IMR-90 (cell line): ENCODE measurements at regions not wholly inside any gene's neighbourhood (a gene's known extent, or its start where the extent isn't known, plus 50 kb on each side); places are given as distances from the start of the nearest gene placed in this dataset.

Experiments used
- ATAC-seq: fragments of 200-7000 bp; cut with Tn5 transposase; 2 replicates; pipeline ENCODE4 v1.9.1; 2020; ENCODE audit warnings: low read depth, mild to moderate bottlenecking, moderate library complexity
- BruUV-seq: library from RNA; stranded (reverse); fragments of 400-500 nt; replicated peaks from 2 replicates; lab custom pipeline; 2021; lab: Mats Ljungman, UMichigan
- CTCF ChIA-PET: fragments of 300-600 bp; formaldehyde crosslinking; extraction: SDS; loops from one replicate; lab custom pipeline; 2021; ENCODE audit warnings: antibody characterized with exemption; lab: Yijun Ruan, JAX
- POLR2A ChIA-PET: fragments of 300-600 bp; sonication (Branson Sonifier 250); formaldehyde crosslinking; loops from one replicate; lab custom pipeline; 2022; ENCODE audit warnings: antibody characterized with exemption; ENCODE audit not compliant: unreplicated experiment; lab: Charles Lee
- DNase-seq: peaks from one replicate; pipeline ENCODE4 v3.0.0; 2013
- H2AFZ ChIP-seq: replicated peaks from 2 replicates; pipeline ENCODE3; 2013; ENCODE audit warnings: low read length, mild to moderate bottlenecking; ENCODE audit not compliant: poor library complexity
- H2AK5ac ChIP-seq: 2 replicates; pipeline ENCODE4 v1.6.1; 2013; ENCODE audit warnings: low read depth, low read length, inconsistent platforms
- H2AK9ac ChIP-seq: replicated peaks from 2 replicates; pipeline ENCODE3; 2013; ENCODE audit warnings: mild to moderate bottlenecking, low read depth, low read length, moderate library complexity; ENCODE audit not compliant: poor library complexity
- H2BK120ac ChIP-seq: 2 replicates; pipeline ENCODE4 v1.6.1; 2013; ENCODE audit warnings: low read depth, low read length, inconsistent platforms
- H2BK15ac ChIP-seq: 3 replicates; pipeline ENCODE4 v1.6.1; 2013; ENCODE audit warnings: low read depth, low read length, inconsistent platforms
- H2BK20ac ChIP-seq: 2 replicates; pipeline ENCODE4 v1.6.1; 2013; ENCODE audit warnings: low read depth, mild to moderate bottlenecking, inconsistent platforms, low read length, moderate library complexity
- H2BK5ac ChIP-seq: 2 replicates; pipeline ENCODE4 v1.6.1; 2013; ENCODE audit warnings: mild to moderate bottlenecking, low read depth, low read length, inconsistent platforms; ENCODE audit not compliant: poor library complexity, severe bottlenecking
- H3K14ac ChIP-seq: replicated peaks from 2 replicates; pipeline ENCODE4 v1.6.1; 2013; ENCODE audit warnings: low read depth, low read length, inconsistent platforms
- H3K18ac ChIP-seq: 2 replicates; pipeline ENCODE4 v1.6.1; 2013; ENCODE audit warnings: low read depth, low read length, control low read depth
- H3K23ac ChIP-seq: 2 replicates; pipeline ENCODE4 v1.6.1; 2013; ENCODE audit warnings: low read depth, low read length, inconsistent platforms
- H3K27ac ChIP-seq: 2 replicates; pipeline ENCODE4 v1.5.1; 2013; ENCODE audit warnings: mild to moderate bottlenecking, control low read depth, low read length; ENCODE audit not compliant: insufficient read depth
- H3K27me3 ChIP-seq: 2 replicates; pipeline ENCODE4 v1.6.1; 2013; ENCODE audit warnings: low read length; ENCODE audit not compliant: control insufficient read depth, insufficient read depth
- H3K36me3 ChIP-seq: 2 replicates; pipeline ENCODE4 v1.6.1; 2013; ENCODE audit warnings: low read length, mixed read lengths; ENCODE audit not compliant: control insufficient read depth, insufficient read depth
- H3K4ac ChIP-seq: 2 replicates; pipeline ENCODE4 v1.6.1; 2013; ENCODE audit warnings: low read depth, low read length, inconsistent platforms
- H3K4me1 ChIP-seq: 2 replicates; pipeline ENCODE4 v1.6.1; 2013; ENCODE audit warnings: low read length, mixed read lengths; ENCODE audit not compliant: control insufficient read depth, insufficient read depth
- H3K4me2 ChIP-seq: 2 replicates; pipeline ENCODE4 v1.6.1; 2013; ENCODE audit warnings: low read depth, mild to moderate bottlenecking, control low read depth, low read length, moderate library complexity
- H3K4me3 ChIP-seq: 2 replicates; pipeline ENCODE4 v1.5.1; 2013; ENCODE audit warnings: low read depth, mild to moderate bottlenecking, control low read depth, low read length, moderate library complexity; ENCODE audit not compliant: insufficient read depth
- H3K56ac ChIP-seq: 2 replicates; pipeline ENCODE4 v1.6.1; 2013; ENCODE audit warnings: low read length, inconsistent platforms; ENCODE audit not compliant: insufficient read depth; ENCODE audit errors: extremely low read depth
- H3K79me1 ChIP-seq, 2 experiments: 2 replicates each; pipeline ENCODE4 v1.6.1; 2013; ENCODE audit warnings: low read length in 2 of 2, inconsistent platforms in 1 of 2, low read depth in 1 of 2
- H3K9ac ChIP-seq: 2 replicates; pipeline ENCODE4 v1.6.1; 2013; ENCODE audit warnings: low read depth, low read length, control low read depth
- H3K9me1 ChIP-seq: 2 replicates; pipeline ENCODE4 v1.6.1; 2013; ENCODE audit warnings: low read length, inconsistent platforms; ENCODE audit not compliant: insufficient read depth
- H3K9me3 ChIP-seq: 2 replicates; pipeline ENCODE4 v1.6.1; 2013; ENCODE audit warnings: low read length; ENCODE audit not compliant: control insufficient read depth, insufficient read depth
- H4K20me1 ChIP-seq: 2 replicates; pipeline ENCODE4 v1.6.1; 2013; ENCODE audit warnings: low read length, inconsistent platforms; ENCODE audit not compliant: insufficient read depth
- H4K5ac ChIP-seq: 2 replicates; pipeline ENCODE4 v1.6.1; 2013; ENCODE audit warnings: mild to moderate bottlenecking, low read depth, low read length, control low read depth
- H4K8ac ChIP-seq, 2 experiments: 2 replicates each; pipeline ENCODE4 v1.6.1; 2013; ENCODE audit warnings: low read depth in 2 of 2, low read length in 2 of 2, control low read depth in 1 of 2, inconsistent platforms in 1 of 2
- H4K91ac ChIP-seq: 2 replicates; pipeline ENCODE4 v1.6.1; 2013; ENCODE audit warnings: low read depth, low read length, inconsistent platforms; ENCODE audit not compliant: insufficient read depth
- BHLHE40 ChIP-seq: fragments of 150-350 bp; IDR thresholded peaks from 2 replicates; pipeline ENCODE4 v1.6.1; 2016; ENCODE audit warnings: mild to moderate bottlenecking, low read depth, low read length
- CEBPB ChIP-seq: IDR thresholded peaks from 2 replicates; pipeline ENCODE4 v1.6.1; 2012; ENCODE audit warnings: low read depth, low read length, improper control_type of control experiment
- CHD1 ChIP-seq: IDR thresholded peaks from 2 replicates; pipeline ENCODE4 v1.6.1; 2012; ENCODE audit warnings: low read depth, low read length, improper control_type of control experiment
- FOS ChIP-seq: fragments of 150-350 bp; IDR thresholded peaks from 2 replicates; pipeline ENCODE4 v1.6.1; 2016; ENCODE audit warnings: low read depth, low read length
- MAFK ChIP-seq: IDR thresholded peaks from 2 replicates; pipeline ENCODE4 v1.6.1; 2012; ENCODE audit warnings: low read depth, low read length, improper control_type of control experiment
- MAZ ChIP-seq: IDR thresholded peaks from 2 replicates; pipeline ENCODE4 v1.6.1; 2012; ENCODE audit warnings: low read depth, mild to moderate bottlenecking, low read length, improper control_type of control experiment, moderate library complexity, borderline replicate concordance
- MXI1 ChIP-seq: IDR thresholded peaks from 2 replicates; pipeline ENCODE4 v1.6.1; 2012; ENCODE audit warnings: low read depth, mild to moderate bottlenecking, low read length, moderate library complexity, borderline replicate concordance
- POLR2A ChIP-seq: IDR thresholded peaks from 2 replicates; pipeline ENCODE4 v1.6.1; 2012; ENCODE audit warnings: mild to moderate bottlenecking, low read depth, low read length
- RCOR1 ChIP-seq: IDR thresholded peaks from 2 replicates; pipeline ENCODE4 v1.6.1; 2012; ENCODE audit warnings: mild to moderate bottlenecking, low read length, improper control_type of control experiment; ENCODE audit not compliant: insufficient replicate concordance
- RFX5 ChIP-seq: IDR thresholded peaks from 2 replicates; pipeline ENCODE4 v1.8.0; 2012; ENCODE audit warnings: low read depth, mild to moderate bottlenecking, low read length, moderate library complexity
- SMC3 ChIP-seq: fragments of 150-350 bp; IDR thresholded peaks from 2 replicates; pipeline ENCODE4 v1.6.1; 2016; ENCODE audit warnings: low read depth, mild to moderate bottlenecking, antibody characterized with exemption, low read length, moderate library complexity
- WGBS, 2 experiments: methylation state at CpG; one replicate each; pipeline versions ENCODE4 v1.1.5 to v1.1.7; 2013; ENCODE audit warnings: missing lambda C conversion rate in 2 of 2; ENCODE audit not compliant: insufficient read length in 1 of 2; ENCODE audit errors: extremely low coverage in 2 of 2; 5-methylcytosine and 5-hydroxymethylcytosine counted together
- dilution Hi-C: fragments of 300-500 bp; cut with HindIII; formaldehyde crosslinking; loops from one replicate; pipeline ENCODE4 v1.14.3; 2018; ENCODE audit warnings: low sequenced_read_pairs; ENCODE audit not compliant: unreplicated experiment
- in situ Hi-C: fragments of 300-500 bp; cut with MboI; formaldehyde crosslinking; loops from 3 replicates; pipeline ENCODE4 v1.14.3; 2019; ENCODE audit warnings: low sequenced_read_pairs, inconsistent platforms, mixed read lengths
- intact Hi-C: fragments of 100-400 bp; cut with micrococcal nuclease; formaldehyde crosslinking; loops from 2 replicates; pipeline ENCODE4 v1.10.0; 2022
- TF ChIP-seq, protein P1 (sequence below): fragments of 150-350 bp; IDR thresholded peaks from 2 replicates; pipeline ENCODE4 v1.6.1; 2016; ENCODE audit warnings: low read depth, mild to moderate bottlenecking, low read length, moderate library complexity, borderline replicate concordance
- TF ChIP-seq, protein P2 (sequence below): fragments of 150-350 bp; IDR thresholded peaks from 2 replicates; pipeline ENCODE4 v1.6.1; 2017; ENCODE audit warnings: mild to moderate bottlenecking, antibody characterized with exemption, low read length, low read depth
- TF ChIP-seq, protein P3 (sequence below): conservative IDR thresholded peaks from 2 replicates; pipeline ENCODE4 v1.5.1; 2012; ENCODE audit warnings: mild to moderate bottlenecking, low read depth, low read length, improper control_type of control experiment

DNA sequence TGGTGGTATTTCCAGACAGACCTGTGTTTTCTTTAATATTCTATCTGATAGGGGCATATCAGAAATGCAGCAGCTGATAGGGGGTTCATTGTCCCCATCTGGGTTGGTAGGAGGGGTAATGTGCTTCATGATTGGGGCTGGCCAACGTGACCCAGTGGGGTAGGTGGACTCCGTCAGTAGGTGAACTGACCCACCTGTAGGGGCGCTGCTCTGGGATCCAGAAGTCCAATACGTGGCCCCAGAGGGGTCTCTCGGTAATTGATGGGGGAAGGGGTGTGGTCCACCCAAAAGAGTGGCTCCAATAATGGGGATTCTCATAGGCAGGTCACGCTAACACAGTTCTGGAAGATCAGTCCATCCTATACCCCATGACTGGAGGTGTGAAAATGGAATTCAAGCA, 112.0 kb downstream of the PRLHR start:
- TF ChIP-seq MAFK = no peak
- TF ChIP-seq, protein P1, sequence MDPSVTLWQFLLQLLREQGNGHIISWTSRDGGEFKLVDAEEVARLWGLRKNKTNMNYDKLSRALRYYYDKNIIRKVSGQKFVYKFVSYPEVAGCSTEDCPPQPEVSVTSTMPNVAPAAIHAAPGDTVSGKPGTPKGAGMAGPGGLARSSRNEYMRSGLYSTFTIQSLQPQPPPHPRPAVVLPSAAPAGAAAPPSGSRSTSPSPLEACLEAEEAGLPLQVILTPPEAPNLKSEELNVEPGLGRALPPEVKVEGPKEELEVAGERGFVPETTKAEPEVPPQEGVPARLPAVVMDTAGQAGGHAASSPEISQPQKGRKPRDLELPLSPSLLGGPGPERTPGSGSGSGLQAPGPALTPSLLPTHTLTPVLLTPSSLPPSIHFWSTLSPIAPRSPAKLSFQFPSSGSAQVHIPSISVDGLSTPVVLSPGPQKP = no peak
- TF ChIP-seq, protein P2, sequence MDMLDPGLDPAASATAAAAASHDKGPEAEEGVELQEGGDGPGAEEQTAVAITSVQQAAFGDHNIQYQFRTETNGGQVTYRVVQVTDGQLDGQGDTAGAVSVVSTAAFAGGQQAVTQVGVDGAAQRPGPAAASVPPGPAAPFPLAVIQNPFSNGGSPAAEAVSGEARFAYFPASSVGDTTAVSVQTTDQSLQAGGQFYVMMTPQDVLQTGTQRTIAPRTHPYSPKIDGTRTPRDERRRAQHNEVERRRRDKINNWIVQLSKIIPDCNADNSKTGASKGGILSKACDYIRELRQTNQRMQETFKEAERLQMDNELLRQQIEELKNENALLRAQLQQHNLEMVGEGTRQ = no peak
- no peak for TF ChIP-seq FOS
- TF ChIP-seq RFX5 = no peak
- TF ChIP-seq, protein P3, sequence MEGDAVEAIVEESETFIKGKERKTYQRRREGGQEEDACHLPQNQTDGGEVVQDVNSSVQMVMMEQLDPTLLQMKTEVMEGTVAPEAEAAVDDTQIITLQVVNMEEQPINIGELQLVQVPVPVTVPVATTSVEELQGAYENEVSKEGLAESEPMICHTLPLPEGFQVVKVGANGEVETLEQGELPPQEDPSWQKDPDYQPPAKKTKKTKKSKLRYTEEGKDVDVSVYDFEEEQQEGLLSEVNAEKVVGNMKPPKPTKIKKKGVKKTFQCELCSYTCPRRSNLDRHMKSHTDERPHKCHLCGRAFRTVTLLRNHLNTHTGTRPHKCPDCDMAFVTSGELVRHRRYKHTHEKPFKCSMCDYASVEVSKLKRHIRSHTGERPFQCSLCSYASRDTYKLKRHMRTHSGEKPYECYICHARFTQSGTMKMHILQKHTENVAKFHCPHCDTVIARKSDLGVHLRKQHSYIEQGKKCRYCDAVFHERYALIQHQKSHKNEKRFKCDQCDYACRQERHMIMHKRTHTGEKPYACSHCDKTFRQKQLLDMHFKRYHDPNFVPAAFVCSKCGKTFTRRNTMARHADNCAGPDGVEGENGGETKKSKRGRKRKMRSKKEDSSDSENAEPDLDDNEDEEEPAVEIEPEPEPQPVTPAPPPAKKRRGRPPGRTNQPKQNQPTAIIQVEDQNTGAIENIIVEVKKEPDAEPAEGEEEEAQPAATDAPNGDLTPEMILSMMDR = no peak
- TF ChIP-seq CHD1 = no peak
- no peak for TF ChIP-seq RCOR1
- no peak for TF ChIP-seq MXI1
- no peak for TF ChIP-seq CEBPB
- no peak for TF ChIP-seq SMC3
- TF ChIP-seq POLR2A = no peak
- no peak for TF ChIP-seq BHLHE40
- no peak for TF ChIP-seq MAZ
- no peak overlapping the region for H3K14ac ChIP-seq
- H4K5ac ChIP-seq = no peak overlapping the region
- dilution Hi-C loops (no loop called here), in situ Hi-C loops (no loop called here), intact Hi-C loops (no loop called here)
- H3K18ac ChIP-seq = no peak overlapping the region
- H2AK5ac ChIP-seq = no peak overlapping the region
- no peak overlapping the region for H2BK20ac ChIP-seq
- H2AK9ac ChIP-seq = no peak overlapping the region
- H2BK120ac ChIP-seq = no peak overlapping the region
- ChIA-PET CTCF (no interaction called here), POLR2A (no interaction called here)
- no peak overlapping the region for H4K91ac ChIP-seq
- no peak overlapping the region for H3K4ac ChIP-seq
- ATAC-seq = no peak
- no peak overlapping the region for H2AFZ ChIP-seq
- no peaks in the 10 kb centered on the region for H4K20me1 ChIP-seq
- no peak overlapping the region for H3K4me2 ChIP-seq
- no peak overlapping the region for H4K8ac ChIP-seq
- H3K9me1 ChIP-seq = no peaks in the 10 kb centered on the region
- no peak overlapping the region for H3K9ac ChIP-seq
- H3K79me1 ChIP-seq = no peaks in the 10 kb centered on the region
- peaks cover 2% of the 10 kb centered on the region; the same call in 1 of the 2 replicates for H3K9me3 ChIP-seq
- 20% methylated on average over 1 of the region's 6 CpGs; no CpG with 5 or more reads in 1 of the 2 experiments for WGBS, 2 experiments
- H3K36me3 ChIP-seq = no peaks in the 10 kb centered on the region
- H2BK15ac ChIP-seq = no peak overlapping the region
- H3K23ac ChIP-seq = no peak overlapping the region
- no peak overlapping the region for H3K27ac ChIP-seq
- H3K4me3 ChIP-seq = no peak overlapping the region
- H2BK5ac ChIP-seq = no peak overlapping the region
- H3K4me1 ChIP-seq = no peaks in the 10 kb centered on the region
- no peak overlapping the region for H3K56ac ChIP-seq
- no TSS peak for BruUV-seq
- DNase-seq = no peak
- no peaks in the 10 kb centered on the region for H3K27me3 ChIP-seq
